ENCODE measurements at regions not wholly inside any gene's neighbourhood (a gene's known extent, or its start where the extent isn't known, plus 50 kb on each side); places are given as distances from the start of the nearest gene placed in this dataset.

- TF ChIP-seq, protein P1, sequence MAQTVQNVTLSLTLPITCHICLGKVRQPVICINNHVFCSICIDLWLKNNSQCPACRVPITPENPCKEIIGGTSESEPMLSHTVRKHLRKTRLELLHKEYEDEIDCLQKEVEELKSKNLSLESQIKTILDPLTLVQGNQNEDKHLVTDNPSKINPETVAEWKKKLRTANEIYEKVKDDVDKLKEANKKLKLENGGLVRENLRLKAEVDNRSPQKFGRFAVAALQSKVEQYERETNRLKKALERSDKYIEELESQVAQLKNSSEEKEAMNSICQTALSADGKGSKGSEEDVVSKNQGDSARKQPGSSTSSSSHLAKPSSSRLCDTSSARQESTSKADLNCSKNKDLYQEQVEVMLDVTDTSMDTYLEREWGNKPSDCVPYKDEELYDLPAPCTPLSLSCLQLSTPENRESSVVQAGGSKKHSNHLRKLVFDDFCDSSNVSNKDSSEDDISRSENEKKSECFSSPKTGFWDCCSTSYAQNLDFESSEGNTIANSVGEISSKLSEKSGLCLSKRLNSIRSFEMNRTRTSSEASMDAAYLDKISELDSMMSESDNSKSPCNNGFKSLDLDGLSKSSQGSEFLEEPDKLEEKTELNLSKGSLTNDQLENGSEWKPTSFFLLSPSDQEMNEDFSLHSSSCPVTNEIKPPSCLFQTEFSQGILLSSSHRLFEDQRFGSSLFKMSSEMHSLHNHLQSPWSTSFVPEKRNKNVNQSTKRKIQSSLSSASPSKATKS (CRISPR knock-in tag; IDR thresholded peaks at IDR 0.05): no peak
- TF ChIP-seq REST (IDR thresholded peaks at IDR 0.05; ENCODE audit: borderline replicate concordance in 1 of 2, low read depth in 1 of 2, low read length in 2 of 2) (no peak), ATF7 (IDR thresholded peaks at IDR 0.05) (no peak), ATF7 (CRISPR knock-in tag; IDR thresholded peaks at IDR 0.05) (no peak), ONECUT2 (CRISPR knock-in tag; IDR thresholded peaks at IDR 0.05) (no peak), HOXA3 (CRISPR knock-in tag; IDR thresholded peaks at IDR 0.05) (no peak), CTCF (CRISPR knock-in tag; IDR thresholded peaks at IDR 0.05) (no peak)
These were observed 1050.3 kb downstream of the OTOL1 start for GRCh38 chr3:162546910-162547309.

Data from HepG2 (cell line).